AG04450 (cell line): ENCODE measurements at regions not wholly inside any gene's neighbourhood (a gene's known extent, or its start where the extent isn't known, plus 50 kb on each side); places are given as distances from the start of the nearest gene placed in this dataset.

Experiments used
- CTCF ChIA-PET: fragments of 300-600, 350-600 bp; formaldehyde crosslinking; extraction: SDS; loops from one replicate; lab custom pipeline; 2022; ENCODE audit warnings: antibody characterized with exemption, inconsistent platforms; lab: Charles Lee
- POLR2A ChIA-PET: fragments of 350-600 bp; formaldehyde crosslinking; extraction: SDS; loops from one replicate; lab custom pipeline; 2021; ENCODE audit warnings: antibody characterized with exemption, inconsistent platforms; lab: Yijun Ruan, JAX
- DNase-seq: peaks from one replicate; pipeline ENCODE4 v3.0.0-alpha.2; 2011; ENCODE audit warnings: low read depth, low spot score
- H3K27ac ChIP-seq: one replicate; pipeline ENCODE4 v1.5.1; 2012; ENCODE audit warnings: low read depth, low read length, control low read depth
- H3K27me3 ChIP-seq: one replicate; pipeline ENCODE4 v1.6.0; 2012; ENCODE audit warnings: low read length; ENCODE audit not compliant: control insufficient read depth, insufficient read depth
- H3K4me3 ChIP-seq: 2 replicates; pipeline ENCODE4 v1.5.1; 2011; ENCODE audit warnings: mild to moderate bottlenecking, low read depth, low read length, control low read depth
- H3K9me3 ChIP-seq: 2 replicates; pipeline ENCODE4 v1.5.1; 2012; ENCODE audit warnings: low read length; ENCODE audit not compliant: control insufficient read depth, insufficient read depth
- TF ChIP-seq, protein P1 (sequence below): IDR thresholded peaks from 2 replicates; pipeline ENCODE4 v1.5.1; 2011; ENCODE audit warnings: low read depth, low read length, control low read depth, inconsistent platforms

DNA sequence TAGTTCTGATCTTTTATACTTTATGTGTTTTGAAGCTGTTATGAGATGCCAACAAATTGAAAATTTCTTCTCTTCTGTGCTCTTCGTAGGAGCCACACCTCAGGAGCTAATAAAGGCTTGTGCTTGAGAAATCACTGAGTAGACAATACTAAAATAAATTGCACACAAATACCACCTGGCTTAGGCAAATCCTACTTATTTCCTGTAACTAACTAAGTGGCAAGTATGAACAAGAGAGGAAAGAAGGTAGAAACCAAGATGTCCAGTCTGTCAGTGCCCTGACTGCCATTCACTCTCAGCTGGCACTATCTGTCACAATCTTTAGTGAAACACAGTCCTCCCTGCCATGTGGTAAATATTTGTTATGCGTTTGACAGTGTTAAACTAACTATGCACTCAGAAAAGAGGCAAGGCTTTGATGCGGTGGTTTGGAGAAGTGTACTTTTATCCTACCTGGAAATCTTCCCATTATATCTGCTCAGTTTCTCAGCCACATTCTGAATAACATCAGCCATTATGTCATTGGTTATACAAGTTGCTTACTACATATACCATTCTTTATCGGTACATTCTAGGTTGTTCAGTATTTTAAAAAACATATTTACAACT, 293.4 kb upstream of the VWC2 start:
- Histone ChIP-seq H3K4me3 (no peak overlapping the region), H3K9me3 (peaks cover 14% of the 10 kb centered on the region; the same call in 1 of the 2 replicates), H3K27ac (no peak overlapping the region), H3K27me3 (no peaks in the 10 kb centered on the region)
- TF ChIP-seq, protein P1, sequence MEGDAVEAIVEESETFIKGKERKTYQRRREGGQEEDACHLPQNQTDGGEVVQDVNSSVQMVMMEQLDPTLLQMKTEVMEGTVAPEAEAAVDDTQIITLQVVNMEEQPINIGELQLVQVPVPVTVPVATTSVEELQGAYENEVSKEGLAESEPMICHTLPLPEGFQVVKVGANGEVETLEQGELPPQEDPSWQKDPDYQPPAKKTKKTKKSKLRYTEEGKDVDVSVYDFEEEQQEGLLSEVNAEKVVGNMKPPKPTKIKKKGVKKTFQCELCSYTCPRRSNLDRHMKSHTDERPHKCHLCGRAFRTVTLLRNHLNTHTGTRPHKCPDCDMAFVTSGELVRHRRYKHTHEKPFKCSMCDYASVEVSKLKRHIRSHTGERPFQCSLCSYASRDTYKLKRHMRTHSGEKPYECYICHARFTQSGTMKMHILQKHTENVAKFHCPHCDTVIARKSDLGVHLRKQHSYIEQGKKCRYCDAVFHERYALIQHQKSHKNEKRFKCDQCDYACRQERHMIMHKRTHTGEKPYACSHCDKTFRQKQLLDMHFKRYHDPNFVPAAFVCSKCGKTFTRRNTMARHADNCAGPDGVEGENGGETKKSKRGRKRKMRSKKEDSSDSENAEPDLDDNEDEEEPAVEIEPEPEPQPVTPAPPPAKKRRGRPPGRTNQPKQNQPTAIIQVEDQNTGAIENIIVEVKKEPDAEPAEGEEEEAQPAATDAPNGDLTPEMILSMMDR, result no peak
- CTCF ChIA-PET, result no interaction called here
- no peak for DNase-seq
- POLR2A ChIA-PET, result no interaction called here

DNA sequence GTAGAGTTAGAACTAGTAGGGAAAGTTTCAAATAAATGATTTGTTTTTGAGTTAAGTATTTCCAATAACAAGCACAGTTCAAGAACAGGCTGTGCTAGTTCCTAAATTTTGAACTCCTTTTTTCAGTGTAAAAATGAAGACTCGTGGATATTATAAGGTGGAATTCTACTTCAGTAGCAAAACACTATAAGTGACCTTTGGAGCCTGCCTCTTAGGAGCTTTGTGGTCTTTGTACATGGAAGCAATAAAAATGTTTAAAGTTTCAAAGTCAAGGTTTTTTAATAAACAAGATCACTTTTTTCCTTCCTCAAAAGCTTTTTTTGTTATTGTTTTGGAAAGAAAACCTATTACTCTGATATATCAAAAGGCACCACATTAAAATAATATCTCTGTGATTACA, 292.4 kb upstream of the VWC2 start:
- DNase-seq, result no peak
- ChIA-PET CTCF (no interaction called here), POLR2A (no interaction called here)
- Histone ChIP-seq H3K9me3 (peaks cover 14% of the 10 kb centered on the region; the same call in 1 of the 2 replicates), H3K27ac (no peak overlapping the region), H3K27me3 (no peaks in the 10 kb centered on the region), H3K4me3 (no peak overlapping the region)
- TF ChIP-seq, protein P1, result no peak

DNA sequence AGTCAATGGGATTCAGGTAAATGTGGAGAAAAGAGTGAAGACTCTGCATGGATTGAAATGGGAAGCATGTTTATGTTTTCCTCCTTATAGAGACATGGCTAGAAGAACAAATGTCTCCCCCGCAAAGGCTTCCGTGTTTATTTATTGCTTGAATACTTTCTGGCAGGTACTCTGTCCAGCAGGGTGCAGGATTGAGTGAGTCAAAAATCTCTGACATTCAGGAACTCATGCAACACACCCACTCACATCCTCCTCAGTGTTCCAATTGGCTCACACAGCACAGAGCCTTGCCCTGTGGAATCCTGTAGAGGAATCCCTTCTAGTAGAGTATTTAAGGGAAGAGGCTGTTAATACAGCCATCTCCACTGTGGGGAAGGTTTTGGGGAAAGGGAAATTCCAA, 290.3 kb upstream of the VWC2 start:
- no peak overlapping the region for H3K4me3 ChIP-seq
- CTCF ChIA-PET, result no interaction called here
- no peak for DNase-seq
- POLR2A ChIA-PET, result no interaction called here
- TF ChIP-seq, protein P1, result no peak
- no peak overlapping the region for H3K27ac ChIP-seq
- H3K27me3 ChIP-seq, result no peaks in the 10 kb centered on the region
- peaks cover 14% of the 10 kb centered on the region; the same call in 1 of the 2 replicates for H3K9me3 ChIP-seq

DNA sequence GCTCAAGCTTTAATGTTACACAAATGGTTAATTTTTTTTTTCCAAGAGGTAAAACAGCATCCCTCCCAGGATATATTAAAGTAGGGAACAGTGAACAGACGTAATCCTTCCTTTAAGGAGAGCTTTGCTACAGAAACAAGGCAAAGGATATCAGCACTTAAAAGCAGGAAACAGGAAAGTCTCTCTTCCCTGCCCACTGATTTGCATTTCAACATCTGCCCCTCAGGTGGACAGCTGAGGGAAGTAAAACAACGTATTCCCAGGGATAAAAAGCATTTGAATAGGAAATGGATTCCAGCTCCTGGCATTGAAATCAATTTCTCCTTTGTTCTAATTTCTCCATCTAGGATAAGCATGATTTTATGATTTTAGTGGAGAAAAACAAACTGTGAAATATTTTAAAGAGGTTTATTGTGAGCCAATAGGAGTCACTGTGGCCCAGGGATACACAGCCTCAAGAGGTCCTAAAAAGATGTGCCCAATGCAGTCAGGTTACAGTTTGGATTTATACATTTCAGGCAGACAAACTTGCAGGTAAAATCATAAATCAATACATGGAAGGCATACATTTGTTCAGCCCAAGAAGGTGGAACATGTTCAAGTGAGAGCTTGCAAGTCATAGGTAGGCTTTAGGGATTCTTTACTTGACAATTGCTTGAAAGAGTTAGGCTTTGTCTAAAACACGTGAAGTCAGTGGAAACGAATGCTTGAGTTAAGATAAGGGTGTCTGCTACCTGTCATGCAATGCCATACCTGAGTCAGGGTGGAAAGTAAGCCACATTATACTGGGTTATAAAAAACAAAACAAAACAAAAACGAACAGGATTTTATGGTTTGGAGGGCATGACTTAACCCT, 286.2 kb upstream of the VWC2 start:
- no peaks in the 10 kb centered on the region for H3K27me3 ChIP-seq
- TF ChIP-seq, protein P1, result no peak

DNA sequence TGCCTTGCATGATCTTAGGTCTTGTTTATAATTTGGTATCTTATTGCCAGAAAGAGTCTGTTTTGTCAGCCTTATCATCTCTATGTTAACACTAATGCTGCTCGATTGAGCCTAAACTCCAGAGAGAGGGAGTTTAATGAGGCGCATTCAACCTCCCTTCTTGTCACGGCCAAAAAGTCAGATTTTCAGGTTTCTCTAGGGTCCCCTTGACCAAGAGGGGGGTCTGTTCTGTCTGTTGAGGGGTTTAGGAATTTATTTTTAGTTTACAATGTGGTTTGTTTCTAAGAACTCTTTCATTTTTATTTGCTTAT, 285.7 kb upstream of the VWC2 start:
- no peak overlapping the region for H3K4me3 ChIP-seq
- ChIA-PET POLR2A (no interaction called here), CTCF (no interaction called here)
- no peak overlapping the region for H3K27ac ChIP-seq
- DNase-seq, result no peak
- no peaks in the 10 kb centered on the region for H3K27me3 ChIP-seq
- H3K9me3 ChIP-seq, result peaks cover 10% of the 10 kb centered on the region; the same call in 1 of the 2 replicates
- TF ChIP-seq, protein P1, result no peak

More for the DNA sequence above, 286.2 kb upstream of the VWC2 start:
- H3K4me3 ChIP-seq, result no peak overlapping the region
- POLR2A ChIA-PET, result no interaction called here
- peaks cover 10% of the 10 kb centered on the region; the same call in 1 of the 2 replicates for H3K9me3 ChIP-seq
- CTCF ChIA-PET, result no interaction called here
- H3K27ac ChIP-seq, result no peak overlapping the region
- DNase-seq, result no peak
